Muscle of leg (tissue), 3 donors: ENCODE measurements at regions not wholly inside any gene's neighbourhood (a gene's known extent, or its start where the extent isn't known, plus 50 kb on each side); places are given as distances from the start of the nearest gene placed in this dataset.

Source experiments
- DNase-seq: peaks from one replicate; pipeline ENCODE4 v3.0.0; 2013
- H3K27ac ChIP-seq: one replicate; pipeline ENCODE4 v1.5.1; 2013; ENCODE audit warnings: mild to moderate bottlenecking, low read length, control low read depth
- H3K27me3 ChIP-seq: one replicate; pipeline ENCODE4 v1.6.1; 2013; ENCODE audit warnings: low read length; ENCODE audit not compliant: control insufficient read depth, insufficient read depth
- H3K36me3 ChIP-seq: one replicate; pipeline ENCODE4 v1.6.1; 2013; ENCODE audit warnings: low read length; ENCODE audit not compliant: control insufficient read depth, insufficient read depth
- H3K4me1 ChIP-seq: one replicate; pipeline ENCODE4 v1.6.1; 2013; ENCODE audit warnings: low read length; ENCODE audit not compliant: control insufficient read depth, insufficient read depth
- H3K4me3 ChIP-seq: one replicate; pipeline ENCODE4 v1.5.1; 2013; ENCODE audit warnings: low read length, control low read depth
- H3K9me3 ChIP-seq: replicated peaks from 2 replicates; pipeline ENCODE4 v1.6.1; 2013; ENCODE audit warnings: low read depth, low read length; ENCODE audit not compliant: control insufficient read depth
- WGBS: methylation state at CpG from one replicate; pipeline ENCODE4 v1.1.5; 2013; ENCODE audit warnings: missing lambda C conversion rate; ENCODE audit not compliant: insufficient coverage; 5-methylcytosine and 5-hydroxymethylcytosine counted together

- Histone ChIP-seq H3K9me3 (no peaks in the 10 kb centered on the region), H3K27me3 (no peaks in the 10 kb centered on the region), H3K4me3 (no peak overlapping the region), H3K36me3 (no peaks in the 10 kb centered on the region), H3K4me1 (peaks cover 8% of the 10 kb centered on the region), H3K27ac (no peak overlapping the region)
- no peak for DNase-seq
- no CpG with 5 or more reads among the region's 3 CpGs for WGBS
Measured at GRCh38 chr9:87229108-87229507, 268.6 kb upstream of the DAPK1 start.

- DNase-seq: peak; percentile 71
- no peaks in the 10 kb centered on the region for H3K9me3 ChIP-seq
- H3K27me3 ChIP-seq: no peaks in the 10 kb centered on the region
- no peaks in the 10 kb centered on the region for H3K36me3 ChIP-seq
- WGBS: 17% methylated on average over 1 of the region's 3 CpGs
- peaks cover 27% of the 10 kb centered on the region for H3K4me1 ChIP-seq
- H3K27ac ChIP-seq: peak overlapping the region; percentile 87
- H3K4me3 ChIP-seq: no peak overlapping the region
Measured at GRCh38 chr9:87233431-87233830, 264.2 kb upstream of the DAPK1 start.

GRCh38 chr9:87233899-87234455, 263.7 kb upstream of the DAPK1 start:
- Histone ChIP-seq H3K9me3 (no peaks in the 10 kb centered on the region), H3K27ac (peak overlapping the region; percentile 87), H3K36me3 (no peaks in the 10 kb centered on the region), H3K4me1 (peaks cover 29% of the 10 kb centered on the region), H3K4me3 (no peak overlapping the region), H3K27me3 (no peaks in the 10 kb centered on the region)
- DNase-seq: peak; percentile 96
- 24% methylated on average over 7 of the region's 15 CpGs for WGBS

GRCh38 chr9:87234854-87235253, 262.8 kb upstream of the DAPK1 start:
- H3K4me3 ChIP-seq: no peak overlapping the region
- no peak for DNase-seq
- no peaks in the 10 kb centered on the region for H3K36me3 ChIP-seq
- no peaks in the 10 kb centered on the region for H3K9me3 ChIP-seq
- WGBS: 80% methylated on average over 1 of the region's 3 CpGs
- no peaks in the 10 kb centered on the region for H3K27me3 ChIP-seq
- no peak overlapping the region for H3K27ac ChIP-seq
- H3K4me1 ChIP-seq: peaks cover 34% of the 10 kb centered on the region

GRCh38 chr9:87236546-87236945, 261.1 kb upstream of the DAPK1 start:
- Histone ChIP-seq H3K4me3 (no peak overlapping the region), H3K36me3 (no peaks in the 10 kb centered on the region), H3K27me3 (no peaks in the 10 kb centered on the region), H3K4me1 (peaks cover 34% of the 10 kb centered on the region), H3K27ac (peak overlapping the region; percentile 74), H3K9me3 (no peaks in the 10 kb centered on the region)
- DNase-seq: no peak
- WGBS: no CpG with 5 or more reads among the region's 1 CpG

GRCh38 chr9:87237336-87237735, 260.3 kb upstream of the DAPK1 start:
- H3K4me3 ChIP-seq: no peak overlapping the region
- H3K4me1 ChIP-seq: peaks cover 34% of the 10 kb centered on the region
- H3K36me3 ChIP-seq: no peaks in the 10 kb centered on the region
- peak; percentile 94 for DNase-seq
- no peaks in the 10 kb centered on the region for H3K9me3 ChIP-seq
- WGBS: 3% methylated on average over 3 of the region's 4 CpGs
- H3K27me3 ChIP-seq: no peaks in the 10 kb centered on the region
- H3K27ac ChIP-seq: peak overlapping the region; percentile 74

- H3K4me1 ChIP-seq: peaks cover 31% of the 10 kb centered on the region
- no peaks in the 10 kb centered on the region for H3K9me3 ChIP-seq
- H3K27ac ChIP-seq: peak overlapping the region; percentile 74
- peak; percentile 71 for DNase-seq
- 43% methylated on average over 3 of the region's 5 CpGs for WGBS
- H3K36me3 ChIP-seq: no peaks in the 10 kb centered on the region
- H3K4me3 ChIP-seq: no peak overlapping the region
- no peaks in the 10 kb centered on the region for H3K27me3 ChIP-seq
Measured at GRCh38 chr9:87238545-87238944, 259.1 kb upstream of the DAPK1 start.

- WGBS: no CpG with 5 or more reads among the region's 1 CpG
- Histone ChIP-seq H3K4me1 (peaks cover 26% of the 10 kb centered on the region), H3K27ac (peak overlapping the region; percentile 74), H3K27me3 (no peaks in the 10 kb centered on the region), H3K9me3 (no peaks in the 10 kb centered on the region), H3K36me3 (no peaks in the 10 kb centered on the region), H3K4me3 (no peak overlapping the region)
- DNase-seq: no peak
Measured at GRCh38 chr9:87239312-87239711, 258.4 kb upstream of the DAPK1 start.

- no peak for DNase-seq
- Histone ChIP-seq H3K27me3 (no peaks in the 10 kb centered on the region), H3K27ac (no peak overlapping the region), H3K36me3 (no peaks in the 10 kb centered on the region), H3K9me3 (no peaks in the 10 kb centered on the region), H3K4me1 (peaks cover 16% of the 10 kb centered on the region), H3K4me3 (no peak overlapping the region)
- WGBS: no CpG with 5 or more reads among the region's 2 CpGs
Measured at GRCh38 chr9:87243602-87244001, 254.1 kb upstream of the DAPK1 start.

- no peak for DNase-seq
- no peaks in the 10 kb centered on the region for H3K27me3 ChIP-seq
- no peak overlapping the region for H3K27ac ChIP-seq
- no peaks in the 10 kb centered on the region for H3K9me3 ChIP-seq
- 86% methylated on average over 2 of the region's 4 CpGs for WGBS
- H3K4me1 ChIP-seq: peaks cover 7% of the 10 kb centered on the region
- H3K36me3 ChIP-seq: peaks cover 2% of the 10 kb centered on the region
- no peak overlapping the region for H3K4me3 ChIP-seq
Measured at GRCh38 chr9:87245271-87245670, 252.4 kb upstream of the DAPK1 start.

GRCh38 chr9:87247097-87247496, 250.6 kb upstream of the DAPK1 start:
- peak; percentile 82 for DNase-seq
- WGBS: 17% methylated on average over 1 of the region's 5 CpGs
- no peaks in the 10 kb centered on the region for H3K9me3 ChIP-seq

More at GRCh38 chr9:87247097-87247496, 250.6 kb upstream of the DAPK1 start:
- Histone ChIP-seq H3K27ac (peak overlapping the region; percentile 72), H3K36me3 (peaks cover 2% of the 10 kb centered on the region), H3K4me3 (no peak overlapping the region), H3K27me3 (no peaks in the 10 kb centered on the region), H3K4me1 (peaks cover 7% of the 10 kb centered on the region)
